Kidney glomerular epithelial cell (primary cell): ENCODE measurements at regions not wholly inside any gene's neighbourhood (a gene's known extent, or its start where the extent isn't known, plus 50 kb on each side); places are given as distances from the start of the nearest gene placed in this dataset.

Source experiments
- DNase-seq: peaks from one replicate; lab custom pipeline; 2025; lab: John Stamatoyannopoulos, UW

- no peak for DNase-seq
Observed at GRCh38 chr9:87282538-87282937, 215.1 kb upstream of the DAPK1 start.

GRCh38 chr9:87283585-87283984, 214.1 kb upstream of the DAPK1 start:
- no peak for DNase-seq

- no peak for DNase-seq
Observed at GRCh38 chr9:87285183-87285850, 212.3 kb upstream of the DAPK1 start.

GRCh38 chr9:87286506-87286905, 211.2 kb upstream of the DAPK1 start:
- no peak for DNase-seq

- DNase-seq: peak; percentile 24
Observed at GRCh38 chr9:87290241-87291052, 207.2 kb upstream of the DAPK1 start.

- no peak for DNase-seq
Observed at GRCh38 chr9:87292449-87293191, 205.0 kb upstream of the DAPK1 start.

- no peak for DNase-seq
Observed at GRCh38 chr9:87294126-87294525, 203.5 kb upstream of the DAPK1 start.

- DNase-seq: no peak
Observed at GRCh38 chr9:87300915-87301314, 196.8 kb upstream of the DAPK1 start.

- DNase-seq: no peak
Observed at GRCh38 chr9:87301371-87301770, 196.3 kb upstream of the DAPK1 start.

- DNase-seq: no peak
Observed at GRCh38 chr9:87305151-87305550, 192.5 kb upstream of the DAPK1 start.

GRCh38 chr9:87306006-87306405, 191.7 kb upstream of the DAPK1 start:
- no peak for DNase-seq

GRCh38 chr9:87307848-87308247, 189.8 kb upstream of the DAPK1 start:
- no peak for DNase-seq

GRCh38 chr9:87309236-87309635, 188.4 kb upstream of the DAPK1 start:
- DNase-seq: no peak

- DNase-seq: no peak
Observed at GRCh38 chr9:87310827-87311523, 186.7 kb upstream of the DAPK1 start.

GRCh38 chr9:87319656-87320055, 178.0 kb upstream of the DAPK1 start:
- no peak for DNase-seq

- no peak for DNase-seq
Observed at GRCh38 chr9:87320146-87320884, 177.4 kb upstream of the DAPK1 start.

GRCh38 chr9:87322840-87323635, 174.6 kb upstream of the DAPK1 start:
- peak; percentile 36 for DNase-seq

- DNase-seq: no peak
Observed at GRCh38 chr9:87323928-87324327, 173.7 kb upstream of the DAPK1 start.

- peak; percentile 80 for DNase-seq
Observed at GRCh38 chr9:87324613-87325194, 173.0 kb upstream of the DAPK1 start.

GRCh38 chr9:87327575-87328125, 170.0 kb upstream of the DAPK1 start:
- DNase-seq: no peak
